Muscle of back (tissue), 3 donors: ENCODE measurements at regions not wholly inside any gene's neighbourhood (a gene's known extent, or its start where the extent isn't known, plus 50 kb on each side); places are given as distances from the start of the nearest gene placed in this dataset.

Experiments used
- DNase-seq, 3 donors: peaks; one replicate each; pipeline versions ENCODE4 v3.0.0 to v3.0.0-alpha.2; 2013

- no peak for DNase-seq
Observed at GRCh38 chr12:63319936-63320633, 169.1 kb upstream of the AVPR1A start.

- DNase-seq, result no peak
Observed at GRCh38 chr12:63319386-63319785, 168.4 kb upstream of the AVPR1A start.

GRCh38 chr12:63318933-63319332, 167.9 kb upstream of the AVPR1A start:
- DNase-seq, result no peak

- no peak for DNase-seq
Observed at GRCh38 chr12:63318313-63318712, 167.3 kb upstream of the AVPR1A start.

GRCh38 chr12:63317880-63318279, 166.9 kb upstream of the AVPR1A start:
- DNase-seq, result no peak

GRCh38 chr12:63317286-63317846, 166.4 kb upstream of the AVPR1A start:
- no peak for DNase-seq

- DNase-seq, result no peak
Observed at GRCh38 chr12:63313139-63313538, 162.1 kb upstream of the AVPR1A start.

GRCh38 chr12:63308671-63309070, 157.7 kb upstream of the AVPR1A start:
- DNase-seq, result peak in 2 of 3 donors; percentile 14 to 59

- DNase-seq, result no peak
Observed at GRCh38 chr12:63307849-63308248, 156.8 kb upstream of the AVPR1A start.

GRCh38 chr12:63305901-63306875, 155.2 kb upstream of the AVPR1A start:
- peak in 2 of 3 donors; percentile 12 to 63 for DNase-seq

GRCh38 chr12:63304887-63305316, 153.9 kb upstream of the AVPR1A start:
- DNase-seq, result peak in 1 of 3 donors; percentile 32

- DNase-seq, result no peak
Observed at GRCh38 chr12:63302941-63303536, 152.0 kb upstream of the AVPR1A start.

GRCh38 chr12:63302269-63302940, 151.4 kb upstream of the AVPR1A start:
- no peak for DNase-seq

GRCh38 chr12:63301311-63301710, 150.3 kb upstream of the AVPR1A start:
- no peak for DNase-seq

- DNase-seq, result no peak
Observed at GRCh38 chr12:63298386-63298930, 147.5 kb upstream of the AVPR1A start.

GRCh38 chr12:63294327-63294632, 143.3 kb upstream of the AVPR1A start:
- DNase-seq, result peak; percentile 16 to 59 (median 52)

- peak in 2 of 3 donors; percentile 19 to 57 for DNase-seq
Observed at GRCh38 chr12:63292471-63293221, 141.6 kb upstream of the AVPR1A start.

GRCh38 chr12:63276537-63277365, 125.8 kb upstream of the AVPR1A start:
- DNase-seq, result no peak

- DNase-seq, result no peak
Observed at GRCh38 chr12:63266988-63267387, 116.0 kb upstream of the AVPR1A start.

- DNase-seq, result no peak
Observed at GRCh38 chr12:63264629-63265028, 113.6 kb upstream of the AVPR1A start.
